HepG2 (cell line): ENCODE measurements at regions not wholly inside any gene's neighbourhood (a gene's known extent, or its start where the extent isn't known, plus 50 kb on each side); places are given as distances from the start of the nearest gene placed in this dataset.

Experiments
- ATAC-seq: fragments of 200-7000 bp; cut with Tn5 transposase; 3 replicates; pipeline ENCODE4 v1.9.1; 2020; ENCODE audit warnings: mild to moderate bottlenecking, moderate library complexity
- BruUV-seq: library from RNA; stranded (reverse); fragments of 400-500 nt; replicated peaks from 2 replicates; lab custom pipeline; 2021; lab: Mats Ljungman, UMichigan
- CTCF ChIA-PET: fragments of 300-600 bp; formaldehyde crosslinking; extraction: SDS; loops from one replicate; lab custom pipeline; 2021; ENCODE audit warnings: low total read pairs, inconsistent platforms, low intra/inter-chr PET ratio; lab: Yijun Ruan, JAX
- POLR2A ChIA-PET: fragments of 350-600 bp; sonication (Branson Sonifier 250); formaldehyde crosslinking; loops from one replicate; lab custom pipeline; 2020; ENCODE audit warnings: antibody characterized with exemption, inconsistent platforms; lab: Yijun Ruan, JAX
- DNase-seq: peaks from one replicate; pipeline ENCODE4 v3.0.0-alpha.2; 2015; ENCODE audit warnings: low spot score
- FAIRE-seq: peaks from 3 replicates; lab custom pipeline; 2011; peaks lifted over from hg19 to GRCh38; lab: Jason Lieb, UNC
- H2AFZ ChIP-seq: one replicate; pipeline ENCODE4 v1.6.1; 2011; ENCODE audit warnings: low read length, inconsistent platforms
- H3K27ac ChIP-seq: fragments of 300-600 bp; 3 replicates; pipeline ENCODE4 v1.8.0; 2011; ENCODE audit warnings: mixed run types, mild to moderate bottlenecking, mixed read lengths, low read length, inconsistent platforms; ENCODE audit not compliant: insufficient read depth; ENCODE audit errors: extremely low read length
- H3K27me3 ChIP-seq, 2 experiments: fragments of 200-600 bp in 1 of 2; 2 replicates in 1 of 2; 3 replicates in 1 of 2; pipeline versions ENCODE4 v1.6.0 to v1.8.0; 2011; ENCODE audit warnings: low read length in 2 of 2, mild to moderate bottlenecking in 2 of 2, moderate library complexity in 2 of 2, inconsistent platforms in 1 of 2; ENCODE audit not compliant: insufficient read depth in 2 of 2, control insufficient read depth in 1 of 2
- H3K36me3 ChIP-seq, 2 experiments: fragments of 200-600 bp in 1 of 2; replicated peaks in 1 of 2; 2 replicates in 1 of 2; 3 replicates in 1 of 2; pipeline versions ENCODE4 v1.5.1 to v1.8.0; 2011; ENCODE audit warnings: low read length in 2 of 2, inconsistent platforms in 1 of 2; ENCODE audit not compliant: insufficient read depth in 2 of 2, control insufficient read depth in 1 of 2
- H3K4me1 ChIP-seq: 2 replicates; pipeline ENCODE4 v1.5.1; 2012; ENCODE audit warnings: low read length, inconsistent platforms; ENCODE audit not compliant: insufficient read depth
- H3K4me2 ChIP-seq: 2 replicates; pipeline ENCODE4 v1.6.0; 2011; ENCODE audit warnings: low read depth, low read length, inconsistent platforms
- H3K4me3 ChIP-seq, 3 experiments: fragments of 200-600 bp in 1 of 3; sonication (generic), shearing (Covaris generic) in 1 of 3; replicated peaks in 1 of 3; 2 replicates each; pipeline ENCODE4 v1.5.1; 2011 to 2016; ENCODE audit warnings: low read length in 3 of 3, inconsistent platforms in 2 of 3, low read depth in 2 of 3, mild to moderate bottlenecking in 2 of 3, control low read depth in 1 of 3, mixed read lengths in 1 of 3; ENCODE audit not compliant: insufficient read depth in 1 of 3
- H3K79me2 ChIP-seq: one replicate; pipeline ENCODE4 v1.6.1; 2011; ENCODE audit warnings: low read length, inconsistent platforms; ENCODE audit not compliant: insufficient read depth
- H3K9ac ChIP-seq: 2 replicates; pipeline ENCODE4 v1.6.0; 2011; ENCODE audit warnings: mild to moderate bottlenecking, low read depth, low read length, inconsistent platforms; ENCODE audit not compliant: insufficient read depth
- H3K9me3 ChIP-seq: 2 replicates; pipeline ENCODE4 v1.5.1; 2012; ENCODE audit warnings: mild to moderate bottlenecking, low read length
- H4K20me1 ChIP-seq: 2 replicates; pipeline ENCODE4 v1.6.0; 2011; ENCODE audit warnings: inconsistent platforms, mild to moderate bottlenecking, low read length, moderate library complexity; ENCODE audit not compliant: insufficient read depth
- ARNT ChIP-seq: fragments of 450-650 bp; IDR thresholded peaks from 2 replicates; pipeline ENCODE4 v1.6.1; 2017
- FOXA3 ChIP-seq: IDR thresholded peaks from 2 replicates; pipeline ENCODE4 v1.6.1; 2016; ENCODE audit warnings: missing genetic modification reagents, missing compliant biosample characterization
- HNRNPK ChIP-seq: fragments of 200-400 bp; formaldehyde crosslinking; IDR thresholded peaks from 2 replicates; pipeline ENCODE4 v1.6.1; 2018; ENCODE audit warnings: low read length, low read depth, moderate library complexity, mild to moderate bottlenecking; ENCODE audit not compliant: poor library complexity, severe bottlenecking
- JUNB ChIP-seq: sonication (generic); formaldehyde crosslinking; IDR thresholded peaks from 2 replicates; pipeline ENCODE4 v1.8.0; 2022; ENCODE audit warnings: missing genetic modification reagents, mild to moderate bottlenecking, borderline replicate concordance
- KMT2B ChIP-seq: IDR thresholded peaks from 2 replicates; pipeline ENCODE4 v1.6.1; 2016; ENCODE audit warnings: missing genetic modification reagents, missing compliant biosample characterization
- MTA3 ChIP-seq: sonication (generic); formaldehyde crosslinking; IDR thresholded peaks from 2 replicates; pipeline ENCODE4 v1.4.0; 2020; ENCODE audit warnings: missing genetic modification reagents
- MXD3 ChIP-seq: IDR thresholded peaks from 2 replicates; pipeline ENCODE4 v1.6.1; 2016; ENCODE audit warnings: mild to moderate bottlenecking, missing biosample characterization, missing genetic modification reagents
- PTBP1 ChIP-seq: fragments of 200-400 bp; formaldehyde crosslinking; IDR thresholded peaks from 2 replicates; pipeline ENCODE4 v1.6.1; 2018; ENCODE audit warnings: low read length, low read depth; ENCODE audit not compliant: poor library complexity, severe bottlenecking
- SAP130 ChIP-seq: IDR thresholded peaks from 2 replicates; pipeline ENCODE4 v1.6.1; 2016; ENCODE audit warnings: low read depth
- SETDB1 ChIP-seq: sonication (generic); formaldehyde crosslinking; IDR thresholded peaks from 2 replicates; pipeline ENCODE4 v1.5.1; 2020; ENCODE audit warnings: missing genetic modification reagents, mild to moderate bottlenecking, borderline replicate concordance
- ZNF292 ChIP-seq: sonication (generic); formaldehyde crosslinking; IDR thresholded peaks from 2 replicates; pipeline ENCODE4 v1.8.1; 2022; ENCODE audit warnings: mild to moderate bottlenecking, low read depth, missing genetic modification reagents, borderline replicate concordance
- ZNF615 ChIP-seq: sonication (generic); formaldehyde crosslinking; IDR thresholded peaks from 2 replicates; pipeline ENCODE4 v1.5.0; 2020; ENCODE audit warnings: mild to moderate bottlenecking, missing genetic modification reagents, borderline replicate concordance
- ZNF629 ChIP-seq: sonication (generic); formaldehyde crosslinking; conservative IDR thresholded peaks from 2 replicates; pipeline ENCODE4 v1.5.0; 2020; ENCODE audit warnings: missing genetic modification reagents
- ZNF670 ChIP-seq: sonication (generic); formaldehyde crosslinking; IDR thresholded peaks from 2 replicates; pipeline ENCODE4 v1.8.0; 2022; ENCODE audit warnings: mild to moderate bottlenecking, missing genetic modification reagents, borderline replicate concordance
- ZNF720 ChIP-seq: sonication (generic); formaldehyde crosslinking; IDR thresholded peaks from 2 replicates; pipeline ENCODE4 v1.4.0; 2020; ENCODE audit warnings: missing genetic modification reagents
- WGBS: methylation state at CpG from one replicate; pipeline ENCODE4 v1.1.6; 2017; ENCODE audit warnings: low lambda C conversion rate; 5-methylcytosine and 5-hydroxymethylcytosine counted together
- in situ Hi-C: cut with HindIII; loops from 2 replicates; pipeline ENCODE4 v1.10.0; 2017; ENCODE audit warnings: low pct_unique_long_range_greater_than_20kb; ENCODE audit not compliant: extremely low pct_ligation_motif_present
- intact Hi-C: fragments of 100-400 bp; cut with micrococcal nuclease; formaldehyde crosslinking; loops from one replicate; pipeline ENCODE4 v1.10.0; 2022; ENCODE audit not compliant: unreplicated experiment
- small RNA-seq, 3 experiments: library from RNA; depleted of rRNA; stranded (forward); fragments of <200 nt; gene quantifications; one replicate each; pipeline ENCODE3, GENCODE V24; 2012; ENCODE audit warnings: low read depth in 2 of 3, low replicate concordance in 1 of 3; ENCODE audit not compliant: insufficient read length in 3 of 3, insufficient read depth in 2 of 3

GRCh38 chr18:76544511-76545345 lies 49.7 kb upstream of the ZNF516 start:
- Histone ChIP-seq H3K9me3 (no peaks in the 10 kb centered on the region), H3K4me1 (peaks cover 6% of the 10 kb centered on the region; the same call in 1 of the 2 replicates), H2AFZ (no peak overlapping the region), H3K79me2 (no peaks in the 10 kb centered on the region), H3K27me3 (peaks cover 0 to 14% of the 10 kb centered on the region in 2 experiments; a peak in 3 of 5 replicates), H4K20me1 (no peaks in the 10 kb centered on the region), H3K36me3 (no peaks in the 10 kb centered on the region), H3K4me3 (no peak overlapping the region), H3K4me2 (no peak overlapping the region), H3K9ac (no peak overlapping the region), H3K27ac (no peak overlapping the region)
- ATAC-seq (no peak), DNase-seq (no peak), FAIRE-seq (no peak)
- TF ChIP-seq HNRNPK, result no peak
- TF ChIP-seq MTA3 (CRISPR knock-in tag), result no peak
- no peak for TF ChIP-seq ZNF629 (CRISPR knock-in tag)
- no peak for TF ChIP-seq JUNB (CRISPR knock-in tag)
- no peak for TF ChIP-seq ZNF615 (CRISPR knock-in tag)
- no peak for TF ChIP-seq KMT2B (CRISPR knock-in tag)
- TF ChIP-seq ZNF292, result no peak
- no peak for TF ChIP-seq FOXA3
- no peak for TF ChIP-seq SAP130 (CRISPR knock-in tag)
- no peak for TF ChIP-seq SETDB1 (CRISPR knock-in tag)
- TF ChIP-seq PTBP1, result no peak
- no peak for TF ChIP-seq ZNF670 (CRISPR knock-in tag)
- TF ChIP-seq ARNT, result no peak
- no peak for TF ChIP-seq ZNF720 (CRISPR knock-in tag)
- no peak for TF ChIP-seq MXD3 (CRISPR knock-in tag)
- 51% methylated on average over 10 of the region's 10 CpGs for WGBS
- BruUV-seq, result no TSS peak
- CTCF ChIA-PET, result no interaction called here
- in situ Hi-C loops, result no loop called here
- intact Hi-C loops, result no loop called here
- POLR2A ChIA-PET, result no interaction called here

Small RNA genes in the stretch of these regions (small RNA-seq; reads per million reads assigned to genes)
- gene AC139085.1, result 0 reads per million in 3 experiments
